ENCODE measurements at regions not wholly inside any gene's neighbourhood (a gene's known extent, or its start where the extent isn't known, plus 50 kb on each side); places are given as distances from the start of the nearest gene placed in this dataset.

GRCh38 chr2:65842104-65842503 lies 409.7 kb upstream of the SPRED2 start:
- DNase-seq (ENCODE audit: low spot score) = no peak

- no peak for DNase-seq (ENCODE audit: low spot score)
These were observed 403.7 kb upstream of the SPRED2 start for GRCh38 chr2:65835975-65836549.

- DNase-seq (ENCODE audit: low spot score) = no peak
These were observed 402.5 kb upstream of the SPRED2 start for GRCh38 chr2:65834771-65835475.

GRCh38 chr2:65834062-65834461 lies 401.7 kb upstream of the SPRED2 start:
- DNase-seq (ENCODE audit: low spot score) = no peak

- DNase-seq (ENCODE audit: low spot score) = no peak
These were observed 399.1 kb upstream of the SPRED2 start for GRCh38 chr2:65831509-65831908.

GRCh38 chr2:65826567-65826966 lies 394.2 kb upstream of the SPRED2 start:
- no peak for DNase-seq (ENCODE audit: low spot score)

GRCh38 chr2:65823511-65823910 lies 391.1 kb upstream of the SPRED2 start:
- no peak for DNase-seq (ENCODE audit: low spot score)

- no peak for DNase-seq (ENCODE audit: low spot score)
These were observed 388.1 kb upstream of the SPRED2 start for GRCh38 chr2:65820454-65820853.

- no peak for DNase-seq (ENCODE audit: low spot score)
These were observed 387.6 kb upstream of the SPRED2 start for GRCh38 chr2:65819963-65820362.

- no peak for DNase-seq (ENCODE audit: low spot score)
These were observed 386.6 kb upstream of the SPRED2 start for GRCh38 chr2:65818873-65819451.

- DNase-seq (ENCODE audit: low spot score) = no peak
These were observed 381.3 kb upstream of the SPRED2 start for GRCh38 chr2:65813631-65814173.

GRCh38 chr2:65812887-65813286 lies 380.5 kb upstream of the SPRED2 start:
- no peak for DNase-seq (ENCODE audit: low spot score)

- no peak for DNase-seq (ENCODE audit: low spot score)
These were observed 375.5 kb upstream of the SPRED2 start for GRCh38 chr2:65807942-65808341.

- no peak for DNase-seq (ENCODE audit: low spot score)
These were observed 372.4 kb upstream of the SPRED2 start for GRCh38 chr2:65804777-65805176.

- no peak for DNase-seq (ENCODE audit: low spot score)
These were observed 370.0 kb upstream of the SPRED2 start for GRCh38 chr2:65802298-65802942.

- DNase-seq (ENCODE audit: low spot score) = peak; percentile 9
These were observed 368.6 kb upstream of the SPRED2 start for GRCh38 chr2:65800998-65801397.

GRCh38 chr2:65799141-65799854 lies 366.9 kb upstream of the SPRED2 start:
- no peak for DNase-seq (ENCODE audit: low spot score)

GRCh38 chr2:65798641-65799040 lies 366.2 kb upstream of the SPRED2 start:
- DNase-seq (ENCODE audit: low spot score) = no peak

- no peak for DNase-seq (ENCODE audit: low spot score)
These were observed 362.6 kb upstream of the SPRED2 start for GRCh38 chr2:65794994-65795393.

- DNase-seq (ENCODE audit: low spot score) = no peak
These were observed 359.1 kb upstream of the SPRED2 start for GRCh38 chr2:65791404-65791975.

GRCh38 chr2:65790676-65790935 lies 358.2 kb upstream of the SPRED2 start:
- DNase-seq (ENCODE audit: low spot score) = no peak
